Thyroid gland (tissue), 4 donors: ENCODE measurements at regions not wholly inside any gene's neighbourhood (a gene's known extent, or its start where the extent isn't known, plus 50 kb on each side); places are given as distances from the start of the nearest gene placed in this dataset.

Source experiments
- DNase-seq, 2 donors: peaks; one replicate each; pipeline ENCODE4 v3.0.0-alpha.2; 2019
- H3K27ac ChIP-seq, 3 donors: fragments of 200-600 bp; sonication (generic); 1 replicate in 2 of 3; 2 replicates in 1 of 3; pipeline ENCODE4 v1.5.1; 2016 to 2019; ENCODE audit warnings: mild to moderate bottlenecking in 1 of 3, moderate library complexity in 1 of 3
- H3K27me3 ChIP-seq: fragments of 200-600 bp; sonication (generic); one replicate; pipeline ENCODE4 v1.5.1; 2019
- H3K36me3 ChIP-seq, 2 donors: fragments of 200-600 bp; sonication (generic); one replicate each; pipeline ENCODE4 v1.5.1; 2016 to 2019
- H3K4me1 ChIP-seq, 2 donors: fragments of 200-600 bp; sonication (generic); one replicate each; pipeline ENCODE4 v1.5.1; 2017 to 2019
- H3K4me3 ChIP-seq, 3 donors: fragments of 200-600 bp; sonication (generic); replicated peaks in 1 of 3; 1 replicate in 2 of 3; 2 replicates in 1 of 3; pipeline ENCODE4 v1.5.1; 2016; ENCODE audit warnings: mild to moderate bottlenecking in 1 of 3
- H3K9me3 ChIP-seq: fragments of 200-600 bp; sonication (generic); one replicate; pipeline ENCODE4 v1.5.1; 2017
- CTCF ChIP-seq, 6 experiments: fragments of 200-600 bp in 3 of 6; fragments of 450-650 bp in 3 of 6; sonication (generic) in 3 of 6; IDR thresholded peaks; one replicate each; pipeline ENCODE4 v1.5.1; 2016 to 2019; ENCODE audit warnings: antibody characterized with exemption in 6 of 6, mild to moderate bottlenecking in 2 of 6, inconsistent platforms in 1 of 6, moderate library complexity in 1 of 6
- POLR2A ChIP-seq, 2 donors: fragments of 450-650 bp; IDR thresholded peaks; one replicate each; pipeline ENCODE4 v1.6.1; 2017; ENCODE audit warnings: antibody characterized with exemption in 2 of 2, mild to moderate bottlenecking in 2 of 2, moderate library complexity in 1 of 2
- WGBS, 2 donors: methylation state at CpG; one replicate each; pipeline ENCODE4 v1.1.5; 2017; 5-methylcytosine and 5-hydroxymethylcytosine counted together
- intact Hi-C: fragments of 100-400 bp; cut with DNase I; formaldehyde crosslinking; loops from one replicate; pipeline ENCODE4 v1.15.1; 2023

GRCh38 chr13:72650051-72650700 is 77.3 kb downstream of the MZT1 start:
- Histone ChIP-seq H3K36me3 (no peaks in the 10 kb centered on the region), H3K4me1 (no peaks in the 10 kb centered on the region), H3K9me3 (no peaks in the 10 kb centered on the region), H3K27me3 (no peaks in the 10 kb centered on the region), H3K27ac (no peak overlapping the region), H3K4me3 (no peak overlapping the region)
- 83 to 84% methylated on average over 5 of the region's 5 CpGs for WGBS, 2 donors
- DNase-seq: no peak
- intact Hi-C loops: no loop called here
- no peak for TF ChIP-seq CTCF (IDR thresholded peaks at IDR 0.05)
- TF ChIP-seq POLR2A (IDR thresholded peaks at IDR 0.05): no peak

- Histone ChIP-seq H3K27ac (no peak overlapping the region), H3K9me3 (no peaks in the 10 kb centered on the region), H3K27me3 (no peaks in the 10 kb centered on the region), H3K4me3 (no peak overlapping the region), H3K4me1 (no peaks in the 10 kb centered on the region), H3K36me3 (no peaks in the 10 kb centered on the region)
- intact Hi-C loops: no loop called here
- 54 to 56% methylated on average over 8 of the region's 8 CpGs for WGBS, 2 donors
- no peak for DNase-seq
- TF ChIP-seq POLR2A (IDR thresholded peaks at IDR 0.05): no peak
- TF ChIP-seq CTCF (IDR thresholded peaks at IDR 0.05): no peak
Observed at GRCh38 chr13:72648513-72649065, 78.8 kb downstream of the MZT1 start.

GRCh38 chr13:72647422-72647821 is 80.0 kb downstream of the MZT1 start:
- no peak for TF ChIP-seq POLR2A (IDR thresholded peaks at IDR 0.05)
- TF ChIP-seq CTCF (IDR thresholded peaks at IDR 0.05): no peak
- WGBS, 2 donors: 69 to 78% methylated on average over 2 of the region's 2 CpGs
- no peaks in the 10 kb centered on the region for H3K27me3 ChIP-seq
- intact Hi-C loops: no loop called here
- H3K4me1 ChIP-seq: no peaks in the 10 kb centered on the region
- no peak overlapping the region for H3K27ac ChIP-seq
- H3K4me3 ChIP-seq: no peak overlapping the region
- no peaks in the 10 kb centered on the region for H3K9me3 ChIP-seq
- DNase-seq: no peak
- no peaks in the 10 kb centered on the region for H3K36me3 ChIP-seq

GRCh38 chr13:72645521-72645920 is 81.9 kb downstream of the MZT1 start:
- Histone ChIP-seq H3K4me1 (no peaks in the 10 kb centered on the region), H3K4me3 (no peak overlapping the region), H3K36me3 (no peaks in the 10 kb centered on the region), H3K27ac (no peak overlapping the region), H3K27me3 (no peaks in the 10 kb centered on the region), H3K9me3 (no peaks in the 10 kb centered on the region)
- intact Hi-C loops: no loop called here
- 81 to 86% methylated on average over 4 of the region's 4 CpGs for WGBS, 2 donors
- DNase-seq: no peak
- TF ChIP-seq POLR2A (IDR thresholded peaks at IDR 0.05) (no peak), CTCF (IDR thresholded peaks at IDR 0.05) (no peak)

GRCh38 chr13:72643311-72643989 is 84.0 kb downstream of the MZT1 start:
- 78 to 83% methylated on average over 3 of the region's 3 CpGs for WGBS, 2 donors

More at GRCh38 chr13:72643311-72643989, 84.0 kb downstream of the MZT1 start:
- H3K27ac ChIP-seq: no peak overlapping the region
- H3K27me3 ChIP-seq: no peaks in the 10 kb centered on the region
- DNase-seq: peak; percentile 34 to 52
- no peaks in the 10 kb centered on the region for H3K36me3 ChIP-seq
- no peaks in the 10 kb centered on the region for H3K9me3 ChIP-seq
- intact Hi-C loops: no loop called here
- no peaks in the 10 kb centered on the region for H3K4me1 ChIP-seq
- TF ChIP-seq POLR2A (IDR thresholded peaks at IDR 0.05) (no peak), CTCF (IDR thresholded peaks at IDR 0.05) (peak in 4 of 6 experiments; percentile 8 to 66 (median 35))
- no peak overlapping the region for H3K4me3 ChIP-seq
